T-cell (primary cell): ENCODE measurements at regions not wholly inside any gene's neighbourhood (a gene's known extent, or its start where the extent isn't known, plus 50 kb on each side); places are given as distances from the start of the nearest gene placed in this dataset.

Experiments used
- ATAC-seq, 4 experiments: fragments of 200-7000 bp in 3 of 4; fragments of 150-1000 bp in 1 of 4; cut with Tn5 transposase; replicated peaks in 1 of 4; 1 replicate in 3 of 4; 2 replicates in 1 of 4; pipeline ENCODE4 v1.10.0; 2021; ENCODE audit warnings: moderate library complexity in 3 of 4, mild to moderate bottlenecking in 2 of 4, moderate number of reproducible peaks in 1 of 4
- CTCF ChIA-PET, 2 donors: fragments of 300-600 bp; sonication (Branson Sonifier 250); formaldehyde crosslinking; loops; one replicate each; lab custom pipeline; 2022; ENCODE audit warnings: antibody characterized with exemption in 2 of 2; lab: Charles Lee
- POLR2A ChIA-PET, 2 donors: fragments of 300-600 bp; sonication (Branson Sonifier 250); formaldehyde crosslinking; loops; one replicate each; lab custom pipeline; 2022; ENCODE audit warnings: antibody characterized with exemption in 2 of 2; lab: Charles Lee
- DNase-seq, 35 experiments: peaks; one replicate each; pipeline versions ENCODE4 v3.0.0 to v3.0.0-alpha.2; 2013 to 2023
- H3K27ac ChIP-seq: one replicate; pipeline ENCODE4 v1.5.1; 2013; ENCODE audit warnings: low read length
- H3K27me3 ChIP-seq, 2 experiments: replicated peaks in 1 of 2; 1 replicate in 1 of 2; 2 replicates in 1 of 2; pipeline versions ENCODE4 v1.6.1 to v1.7.0; 2013; ENCODE audit warnings: low read length in 1 of 2, mixed read lengths in 1 of 2; ENCODE audit not compliant: control insufficient read depth in 2 of 2, insufficient read depth in 2 of 2; ENCODE audit errors: extremely low read depth in 1 of 2
- H3K36me3 ChIP-seq, 2 donors: 1 replicate in 1 of 2; 2 replicates in 1 of 2; pipeline versions ENCODE4 v1.6.1 to v1.7.0; 2013; ENCODE audit warnings: low read length in 1 of 2; ENCODE audit not compliant: control insufficient read depth in 2 of 2, insufficient read depth in 1 of 2; ENCODE audit errors: extremely low read depth in 1 of 2
- H3K4me1 ChIP-seq, 2 experiments: 1 replicate in 1 of 2; 2 replicates in 1 of 2; pipeline versions ENCODE4 v1.6.1 to v1.7.0; 2013; ENCODE audit warnings: low read length in 2 of 2, mixed read lengths in 1 of 2; ENCODE audit not compliant: insufficient read depth in 2 of 2, control insufficient read depth in 1 of 2; ENCODE audit errors: extremely low read depth in 1 of 2
- H3K4me3 ChIP-seq, 2 donors: 1 replicate in 1 of 2; 2 replicates in 1 of 2; pipeline versions ENCODE4 v1.5.1 to v1.7.0; 2013; ENCODE audit warnings: mild to moderate bottlenecking in 2 of 2, low read length in 1 of 2, moderate library complexity in 1 of 2; ENCODE audit not compliant: control insufficient read depth in 1 of 2; ENCODE audit errors: extremely low read depth in 1 of 2
- H3K9me3 ChIP-seq: 2 replicates; pipeline ENCODE4 v1.7.0; 2013
- H3K27ac Mint-ChIP-seq, 2 donors: one replicate each; pipeline ENCODE4 v1.8.0; 2020 to 2021; ENCODE audit warnings: mild to moderate bottlenecking in 2 of 2, mixed read lengths in 2 of 2
- H3K27me3 Mint-ChIP-seq, 2 donors: one replicate each; pipeline ENCODE4 v1.8.0; 2021 to 2022; ENCODE audit warnings: mixed read lengths in 2 of 2
- H3K36me3 Mint-ChIP-seq: one replicate; pipeline ENCODE4 v1.8.0; 2021; ENCODE audit warnings: mixed read lengths
- H3K4me1 Mint-ChIP-seq, 3 donors: one replicate each; pipeline ENCODE4 v1.8.0; 2020 to 2022; ENCODE audit warnings: mixed read lengths in 3 of 3, mild to moderate bottlenecking in 1 of 3
- H3K4me3 Mint-ChIP-seq, 3 donors: one replicate each; pipeline ENCODE4 v1.8.0; 2020 to 2022; ENCODE audit warnings: mild to moderate bottlenecking in 3 of 3, mixed read lengths in 3 of 3, moderate library complexity in 3 of 3
- H3K9me3 Mint-ChIP-seq, 3 donors: one replicate each; pipeline ENCODE4 v1.8.0; 2020 to 2022; ENCODE audit warnings: mixed read lengths in 3 of 3
- WGBS: methylation state at CpG from one replicate; pipeline ENCODE4 v1.1.5; 2013; ENCODE audit warnings: missing lambda C conversion rate; ENCODE audit not compliant: insufficient coverage; 5-methylcytosine and 5-hydroxymethylcytosine counted together

- DNase-seq = no peak
- H3K27ac ChIP-seq = no peak overlapping the region
- no peak overlapping the region for H3K4me3 ChIP-seq
- Mint-ChIP-seq H3K4me3 (no peak overlapping the region), H3K36me3 (no peaks in the 10 kb centered on the region), H3K4me1 (peaks cover 2 to 10% (median 4%) of the 10 kb centered on the region in 3 donors), H3K9me3 (peaks cover 0 to 2% (median 2%) of the 10 kb centered on the region in 3 donors), H3K27ac (no peak overlapping the region), H3K27me3 (peaks cover 23 to 43% of the 10 kb centered on the region in 2 donors)
- CTCF ChIA-PET = no interaction called here
- ATAC-seq = no peak
- no peaks in the 10 kb centered on the region for H3K36me3 ChIP-seq
- H3K9me3 ChIP-seq = no peaks in the 10 kb centered on the region
- peaks cover 0 to 28% of the 10 kb centered on the region in 2 experiments for H3K27me3 ChIP-seq
- POLR2A ChIA-PET = no interaction called here
- no peaks in the 10 kb centered on the region for H3K4me1 ChIP-seq
- no CpG with 5 or more reads among the region's 2 CpGs for WGBS
These were observed 226.1 kb downstream of the SOD2 start for GRCh38 chr6:159466926-159467325.

DNA sequence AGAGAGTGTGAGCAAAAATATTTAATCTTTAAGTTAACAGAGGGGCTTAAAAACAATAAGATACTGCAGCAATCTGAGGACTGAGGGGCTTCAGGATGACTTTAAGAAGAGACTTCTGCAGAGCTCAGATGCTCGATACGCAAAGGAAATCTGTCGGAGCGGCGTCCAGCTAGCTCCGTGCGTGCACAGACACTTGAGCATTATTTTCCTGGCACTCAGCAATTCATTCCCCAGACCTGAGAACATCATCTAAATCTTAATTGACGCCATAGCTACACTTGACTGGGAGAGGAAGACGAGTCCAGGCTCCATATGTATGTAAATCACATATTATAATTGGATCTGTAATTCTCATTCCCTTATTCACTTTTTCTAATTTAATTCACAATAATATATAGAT, 228.2 kb downstream of the SOD2 start:
- no CpG with 5 or more reads among the region's 9 CpGs for WGBS
- POLR2A ChIA-PET = no interaction called here
- peaks cover 0 to 21% of the 10 kb centered on the region in 2 experiments for H3K27me3 ChIP-seq
- no peaks in the 10 kb centered on the region for H3K4me1 ChIP-seq
- no peaks in the 10 kb centered on the region for H3K9me3 ChIP-seq
- Mint-ChIP-seq H3K27ac (no peak overlapping the region), H3K4me1 (peaks cover 2 to 10% (median 4%) of the 10 kb centered on the region in 3 donors), H3K4me3 (no peak overlapping the region), H3K9me3 (no peaks in the 10 kb centered on the region), H3K27me3 (peaks cover 24 to 33% of the 10 kb centered on the region in 2 donors), H3K36me3 (no peaks in the 10 kb centered on the region)
- H3K27ac ChIP-seq = no peak overlapping the region
- DNase-seq (no peak), ATAC-seq (no peak)
- no peak overlapping the region for H3K4me3 ChIP-seq
- H3K36me3 ChIP-seq = no peaks in the 10 kb centered on the region
- CTCF ChIA-PET = no interaction called here

GRCh38 chr6:159463119-159463829, 229.8 kb downstream of the SOD2 start:
- Mint-ChIP-seq H3K9me3 (no peaks in the 10 kb centered on the region), H3K27me3 (peaks cover 20 to 21% of the 10 kb centered on the region in 2 donors), H3K4me3 (no peak overlapping the region), H3K36me3 (no peaks in the 10 kb centered on the region), H3K4me1 (peaks cover 2 to 10% (median 4%) of the 10 kb centered on the region in 3 donors), H3K27ac (no peak overlapping the region)
- ChIA-PET CTCF (no interaction called here), POLR2A (no interaction called here)
- H3K4me3 ChIP-seq = no peak overlapping the region
- WGBS = 86% methylated on average over 14 of the region's 22 CpGs
- no peaks in the 10 kb centered on the region for H3K36me3 ChIP-seq
- H3K27ac ChIP-seq = no peak overlapping the region
- no peaks in the 10 kb centered on the region for H3K9me3 ChIP-seq
- no peaks in the 10 kb centered on the region for H3K4me1 ChIP-seq
- peaks cover 0 to 14% of the 10 kb centered on the region in 2 experiments for H3K27me3 ChIP-seq
- DNase-seq (no peak), ATAC-seq (no peak)

- no peaks in the 10 kb centered on the region for H3K36me3 ChIP-seq
- H3K27ac ChIP-seq = no peak overlapping the region
- no peak overlapping the region for H3K4me3 Mint-ChIP-seq
- H3K9me3 ChIP-seq = no peaks in the 10 kb centered on the region
- peaks cover 17 to 20% of the 10 kb centered on the region in 2 donors for H3K27me3 Mint-ChIP-seq
- 77% methylated on average over 2 of the region's 7 CpGs for WGBS
- H3K36me3 Mint-ChIP-seq = no peaks in the 10 kb centered on the region
- ATAC-seq (no peak), DNase-seq (no peak)
- H3K9me3 Mint-ChIP-seq = no peaks in the 10 kb centered on the region
- ChIA-PET CTCF (no interaction called here), POLR2A (no interaction called here)
- no peaks in the 10 kb centered on the region for H3K4me1 ChIP-seq
- H3K27ac Mint-ChIP-seq = no peak overlapping the region
- no peak overlapping the region for H3K4me3 ChIP-seq
- H3K4me1 Mint-ChIP-seq = peaks cover 2 to 9% (median 3%) of the 10 kb centered on the region in 3 donors
- peaks cover 0 to 14% of the 10 kb centered on the region in 2 experiments for H3K27me3 ChIP-seq
These were observed 230.6 kb downstream of the SOD2 start for GRCh38 chr6:159462431-159462830.

DNA sequence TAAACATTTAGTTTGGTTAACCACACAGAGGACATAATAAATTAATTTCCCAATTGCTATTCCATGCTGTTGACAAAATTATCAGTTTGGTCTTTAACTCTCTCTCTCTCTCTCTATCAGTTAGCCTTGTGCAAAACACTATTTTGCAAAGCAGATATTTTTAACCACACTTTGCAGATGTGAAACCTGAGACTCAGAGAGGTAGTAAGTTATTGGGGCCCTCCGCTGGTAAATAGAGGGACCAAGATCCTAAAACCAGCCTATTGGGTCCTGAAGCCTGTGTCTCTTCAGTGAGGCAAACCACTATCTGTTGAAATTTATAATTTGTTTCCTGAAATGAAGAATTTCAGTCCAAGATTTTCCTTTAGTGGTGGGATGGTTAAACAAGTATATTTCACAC, 231.0 kb downstream of the SOD2 start:
- Histone ChIP-seq H3K36me3 (no peaks in the 10 kb centered on the region), H3K27me3 (peaks cover 0 to 14% of the 10 kb centered on the region in 2 experiments), H3K4me3 (no peak overlapping the region), H3K9me3 (no peaks in the 10 kb centered on the region), H3K27ac (no peak overlapping the region), H3K4me1 (no peaks in the 10 kb centered on the region)
- no peaks in the 10 kb centered on the region for H3K36me3 Mint-ChIP-seq
- POLR2A ChIA-PET = no interaction called here
- no CpG with 5 or more reads among the region's 1 CpG for WGBS
- H3K27ac Mint-ChIP-seq = no peak overlapping the region
- H3K4me3 Mint-ChIP-seq = no peak overlapping the region
- DNase-seq (no peak), ATAC-seq (no peak)
- CTCF ChIA-PET = no interaction called here
- peaks cover 0 to 5% (median 0%) of the 10 kb centered on the region in 3 donors for H3K4me1 Mint-ChIP-seq
- H3K27me3 Mint-ChIP-seq = peaks cover 13 to 19% of the 10 kb centered on the region in 2 donors
- H3K9me3 Mint-ChIP-seq = no peaks in the 10 kb centered on the region

GRCh38 chr6:159461266-159461665, 231.8 kb downstream of the SOD2 start:
- no peaks in the 10 kb centered on the region for H3K4me1 Mint-ChIP-seq
- H3K4me3 Mint-ChIP-seq = no peak overlapping the region
- ChIA-PET CTCF (no interaction called here), POLR2A (no interaction called here)
- Histone ChIP-seq H3K4me1 (no peaks in the 10 kb centered on the region), H3K36me3 (no peaks in the 10 kb centered on the region), H3K4me3 (no peak overlapping the region), H3K9me3 (no peaks in the 10 kb centered on the region), H3K27ac (no peak overlapping the region), H3K27me3 (peaks cover 0 to 14% of the 10 kb centered on the region in 2 experiments)
- no peak overlapping the region for H3K27ac Mint-ChIP-seq
- no peaks in the 10 kb centered on the region for H3K36me3 Mint-ChIP-seq
- no peak for DNase-seq
- 74% methylated on average over 4 of the region's 5 CpGs for WGBS
- ATAC-seq = no peak
- no peaks in the 10 kb centered on the region for H3K9me3 Mint-ChIP-seq
- peaks cover 11 to 18% of the 10 kb centered on the region in 2 donors for H3K27me3 Mint-ChIP-seq
